ENCODE measurements at regions not wholly inside any gene's neighbourhood (a gene's known extent, or its start where the extent isn't known, plus 50 kb on each side); places are given as distances from the start of the nearest gene placed in this dataset.
"Not testable (repeated sequence)": the region's sequence is repeated elsewhere in the genome, so short reads cannot be mapped to it uniquely, and the experiment has no call there.

DNA sequence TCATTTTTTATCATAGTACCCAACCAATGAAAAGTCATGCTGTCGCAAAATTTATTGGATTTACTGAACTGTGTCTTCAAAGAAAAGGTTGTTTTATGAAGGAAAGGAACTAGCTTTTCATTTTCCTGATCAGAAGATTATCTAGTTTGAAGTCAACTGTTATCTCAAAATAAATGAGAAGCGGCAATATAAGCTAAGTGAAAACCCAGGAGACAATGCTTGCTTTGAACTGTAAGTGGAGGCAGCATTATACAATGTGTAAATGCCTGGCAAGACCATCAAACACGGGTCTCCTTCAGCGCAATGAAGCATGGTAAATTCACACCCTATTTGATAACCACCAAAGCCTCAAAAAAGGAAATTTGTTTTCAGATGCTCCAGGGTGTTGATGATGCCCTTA is 134.4 kb upstream of the PTBP2 start:
- intact Hi-C loops (cut with DNase I), result no loop called here
- DNase-seq, result no peak

DNA sequence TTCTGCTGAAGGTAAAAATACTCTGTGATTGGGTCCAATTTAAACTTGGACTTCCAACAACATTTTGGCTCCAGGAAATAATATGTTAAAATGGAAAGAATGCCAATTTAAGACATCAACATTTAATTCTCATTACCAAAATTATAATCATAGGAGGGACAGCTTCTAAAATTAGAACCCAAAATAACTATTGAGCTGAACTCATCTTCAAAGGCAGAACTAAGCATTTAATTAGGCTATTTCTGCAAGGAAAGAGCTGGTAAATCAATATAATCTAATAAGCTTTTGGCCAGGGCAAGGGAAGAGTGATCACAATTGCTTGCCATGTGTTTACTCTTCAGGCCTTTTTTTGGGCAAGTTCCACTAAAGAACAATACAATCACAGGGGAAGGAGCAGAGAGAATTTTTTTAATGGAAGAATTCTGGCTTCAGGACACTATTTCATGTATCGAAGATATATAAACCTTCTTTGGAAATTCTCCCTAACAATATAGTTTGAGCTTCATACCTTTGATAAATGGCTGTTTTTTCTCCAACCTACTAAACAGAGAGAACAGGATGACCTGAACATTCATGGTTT is 133.1 kb upstream of the PTBP2 start:
- intact Hi-C loops (cut with DNase I), result no loop called here
- no peak for DNase-seq

- DNase-seq; intact Hi-C loops (cut with DNase I): not testable (repeated sequence)
Observed at GRCh38 chr1:96595530-96595929, 126.1 kb upstream of the PTBP2 start.

- intact Hi-C loops (cut with DNase I), result no loop called here
- peak in 12 of 42 donors; percentile 8 to 53 (median 24) for DNase-seq
Observed at GRCh38 chr1:96596226-96596922, 125.2 kb upstream of the PTBP2 start.

DNA sequence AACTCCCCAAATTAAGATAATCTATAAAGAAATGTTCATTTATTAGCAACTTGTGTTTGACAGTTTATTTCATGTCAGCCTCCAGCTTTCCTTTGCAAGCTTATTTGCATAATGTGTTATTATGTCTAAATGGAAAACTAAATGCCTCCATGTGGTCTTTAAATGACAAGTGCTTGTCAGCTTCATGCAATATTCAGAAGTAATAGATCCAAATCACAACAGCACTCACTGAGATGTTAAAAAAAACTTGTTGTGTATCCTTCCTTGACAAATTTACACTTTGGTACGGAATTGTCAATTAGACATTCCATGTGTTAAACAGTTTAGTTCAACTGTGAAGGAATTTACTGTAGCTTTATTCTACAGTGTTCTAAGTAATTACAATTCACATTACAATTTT is 124.4 kb upstream of the PTBP2 start:
- intact Hi-C loops (cut with DNase I), result no loop called here
- no peak for DNase-seq

- peak in 22 of 42 donors; percentile 6 to 73 (median 40) for DNase-seq
- intact Hi-C loops (cut with DNase I), result no loop called here
Observed at GRCh38 chr1:96598416-96599168, 123.0 kb upstream of the PTBP2 start.

- DNase-seq; intact Hi-C loops (cut with DNase I): not testable (repeated sequence)
Observed at GRCh38 chr1:96604620-96605019, 117.0 kb upstream of the PTBP2 start.

GRCh38 chr1:96617375-96617774 is 104.2 kb upstream of the PTBP2 start:
- DNase-seq; intact Hi-C loops (cut with DNase I): not testable (repeated sequence)

GRCh38 chr1:96632045-96632664 is 89.4 kb upstream of the PTBP2 start:
- DNase-seq, result no peak
- intact Hi-C loops (cut with DNase I), result no loop called here

GRCh38 chr1:96633695-96634094 is 87.9 kb upstream of the PTBP2 start:
- intact Hi-C loops (cut with DNase I), result no loop called here
- no peak for DNase-seq

GRCh38 chr1:96634883-96635282 is 86.7 kb upstream of the PTBP2 start:
- intact Hi-C loops (cut with DNase I), result no loop called here
- DNase-seq, result no peak

DNA sequence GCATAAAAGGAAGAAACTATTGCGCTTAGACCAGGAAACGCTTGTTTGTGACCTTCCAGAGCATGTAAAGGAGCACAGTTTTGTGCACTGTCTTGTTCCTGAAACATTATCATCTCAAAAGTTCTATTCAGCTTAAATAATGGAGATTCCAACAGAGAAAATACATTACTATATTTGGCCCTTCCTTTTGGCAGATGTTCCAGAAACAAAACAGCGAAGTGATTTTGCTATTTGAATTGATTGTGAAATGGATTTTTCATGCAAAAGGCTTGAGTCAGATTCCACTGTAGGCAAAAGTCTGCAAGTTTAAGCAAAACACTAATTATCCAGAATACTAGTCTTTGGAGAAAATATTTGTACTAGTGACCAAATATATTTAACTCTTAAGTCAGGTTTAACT is 80.3 kb upstream of the PTBP2 start:
- DNase-seq, result no peak
- intact Hi-C loops (cut with DNase I), result no loop called here

GRCh38 chr1:96643519-96643918 is 78.1 kb upstream of the PTBP2 start:
- no peak for DNase-seq

GRCh38 chr1:96649301-96649700 is 72.3 kb upstream of the PTBP2 start:
- DNase-seq, result no peak

More at GRCh38 chr1:96643519-96643918, 78.1 kb upstream of the PTBP2 start:
- intact Hi-C loops (cut with DNase I), result no loop called here

GRCh38 chr1:96651517-96651916 is 70.1 kb upstream of the PTBP2 start:
- intact Hi-C loops (cut with DNase I), result no loop called here
- no peak for DNase-seq

More at GRCh38 chr1:96649301-96649700, 72.3 kb upstream of the PTBP2 start:
- intact Hi-C loops (cut with DNase I), result no loop called here

DNA sequence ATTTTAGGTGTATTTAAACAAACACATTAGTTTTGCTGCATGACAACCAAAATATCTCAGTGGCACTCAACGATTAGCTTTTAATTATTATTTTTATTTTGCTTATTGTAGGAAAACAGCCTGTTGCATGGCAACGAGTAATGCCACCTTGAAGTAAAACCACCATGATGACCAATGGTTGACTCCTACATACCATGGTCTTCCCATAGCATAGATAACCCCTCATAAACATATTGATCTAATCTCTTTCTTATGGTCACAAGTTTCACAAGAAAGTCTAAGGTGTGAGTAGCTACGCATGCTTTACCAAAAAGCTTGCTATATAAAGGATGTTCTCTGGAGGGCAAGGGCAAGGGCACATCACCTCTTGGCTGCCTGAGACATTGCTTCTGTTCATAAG is 61.5 kb upstream of the PTBP2 start:
- intact Hi-C loops (cut with DNase I), result no loop called here
- no peak for DNase-seq

DNA sequence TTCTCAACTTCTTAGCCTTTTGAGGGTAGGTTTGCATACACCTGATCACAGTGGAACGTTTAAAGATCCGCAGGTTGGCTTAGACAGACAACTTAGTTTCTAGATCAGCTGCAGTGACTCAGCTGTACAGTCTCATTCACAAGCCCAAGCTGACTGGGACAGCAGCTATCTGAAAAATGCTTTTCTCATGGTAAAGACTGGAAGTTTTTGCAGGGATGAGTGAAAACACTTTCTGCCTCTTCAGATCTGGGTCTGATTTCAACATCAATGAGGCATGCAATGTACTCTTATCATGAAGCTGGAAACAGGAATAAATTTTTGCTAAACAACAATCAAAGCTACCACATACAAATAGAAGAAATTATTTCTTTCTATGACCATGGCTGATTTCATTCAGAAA is 61.1 kb upstream of the PTBP2 start:
- intact Hi-C loops (cut with DNase I), result no loop called here
- no peak for DNase-seq

Measured in head of caudate nucleus (tissue), 42 donors.